Endothelial cell of umbilical vein (primary cell): ENCODE measurements at regions not wholly inside any gene's neighbourhood (a gene's known extent, or its start where the extent isn't known, plus 50 kb on each side); places are given as distances from the start of the nearest gene placed in this dataset.

Experiments
- CTCF ChIP-seq, 2 donors: IDR thresholded peaks; 1 replicate in 1 of 2; 2 replicates in 1 of 2; pipeline ENCODE4 v1.5.1; 2011; ENCODE audit warnings: low read length in 2 of 2, mild to moderate bottlenecking in 2 of 2, moderate library complexity in 2 of 2, control low read depth in 1 of 2, inconsistent platforms in 1 of 2, low read depth in 1 of 2; ENCODE audit not compliant: insufficient read depth in 1 of 2; ENCODE audit errors: extremely low read depth in 1 of 2
- GATA2 ChIP-seq: IDR thresholded peaks from 2 replicates; pipeline ENCODE4 v1.7.0; 2011; ENCODE audit warnings: low read depth, mild to moderate bottlenecking, moderate library complexity, mixed read lengths, low read length; ENCODE audit not compliant: insufficient read length, insufficient read depth
- MAX ChIP-seq: IDR thresholded peaks from 2 replicates; pipeline ENCODE4 v1.6.1; 2011; ENCODE audit not compliant: insufficient read depth, insufficient read length
- POLR2A ChIP-seq: IDR thresholded peaks from 2 replicates; pipeline ENCODE4 v1.6.1; 2012; ENCODE audit warnings: low read depth, mild to moderate bottlenecking, control low read depth, low read length

DNA sequence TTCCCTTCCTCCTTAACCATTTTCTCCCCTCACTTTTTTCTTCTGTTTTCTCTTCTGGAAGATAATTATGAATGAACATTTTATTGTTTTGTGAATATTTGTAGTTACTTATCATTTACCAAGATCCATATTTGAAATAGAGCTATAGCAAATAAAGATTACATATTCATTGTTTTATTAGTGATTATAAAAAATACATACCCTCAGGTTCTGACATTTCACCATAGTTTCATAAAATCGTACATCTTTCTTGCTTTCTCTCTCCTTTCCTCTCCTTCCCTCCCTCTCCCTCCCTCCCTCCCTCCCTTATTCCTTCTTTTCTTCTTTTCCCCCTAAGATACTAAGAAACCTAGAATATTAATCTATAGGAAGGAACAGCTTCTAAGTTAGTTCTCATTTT, 410.9 kb upstream of the GOLIM4 start:
- TF ChIP-seq MAX (no peak), CTCF (IDR thresholded peaks at IDR 0.05; ENCODE audit: extremely low read depth in 1 of 2, insufficient read depth in 1 of 2, low read depth in 1 of 2, low read length in 2 of 2) (no peak), GATA2 (no peak), POLR2A (no peak)
